Smooth muscle cell (in vitro differentiated cells): ENCODE measurements at regions not wholly inside any gene's neighbourhood (a gene's known extent, or its start where the extent isn't known, plus 50 kb on each side); places are given as distances from the start of the nearest gene placed in this dataset.

ENCODE experiments used
- DNase-seq: peaks from one replicate; lab custom pipeline; 2025; ENCODE audit not compliant: unreplicated experiment; lab: John Stamatoyannopoulos, UW
- H2AFZ ChIP-seq: fragments of 200-600 bp; sonication (generic); 2 replicates; pipeline ENCODE4 v1.6.0; 2016; ENCODE audit warnings: antibody characterized with exemption, low read depth, mild to moderate bottlenecking
- H3F3A ChIP-seq: fragments of 200-600 bp; sonication (generic); 2 replicates; pipeline ENCODE4 v1.6.0; 2017; ENCODE audit warnings: antibody characterized with exemption, low read depth
- H3K27ac ChIP-seq: fragments of 200-600 bp; sonication (generic); 2 replicates; pipeline ENCODE4 v1.5.1; 2016; ENCODE audit warnings: low read depth, mild to moderate bottlenecking
- H3K27me3 ChIP-seq: fragments of 200-600 bp; sonication (generic); 2 replicates; pipeline ENCODE4 v1.6.1; 2016; ENCODE audit warnings: low read depth, mild to moderate bottlenecking
- H3K36me3 ChIP-seq: fragments of 200-600 bp; sonication (generic); 2 replicates; pipeline ENCODE4 v1.5.1; 2016; ENCODE audit warnings: low read depth
- H3K4me1 ChIP-seq: fragments of 200-600 bp; sonication (generic); 2 replicates; pipeline ENCODE4 v1.5.1; 2016; ENCODE audit warnings: low read depth
- H3K4me2 ChIP-seq: fragments of 200-600 bp; sonication (generic); 2 replicates; pipeline ENCODE4 v1.6.0; 2016; ENCODE audit warnings: mild to moderate bottlenecking
- H3K4me3 ChIP-seq: fragments of 200-600 bp; sonication (generic); 2 replicates; pipeline ENCODE4 v1.5.1; 2016; ENCODE audit warnings: mild to moderate bottlenecking
- H3K79me2 ChIP-seq: fragments of 200-600 bp; sonication (generic); 2 replicates; pipeline ENCODE4 v1.6.0; 2016; ENCODE audit warnings: low read depth, mild to moderate bottlenecking
- H3K9ac ChIP-seq: fragments of 200-600 bp; sonication (generic); 2 replicates; pipeline ENCODE4 v1.6.0; 2016; ENCODE audit warnings: low read depth
- H3K9me3 ChIP-seq: fragments of 200-600 bp; sonication (generic); replicated peaks from 2 replicates; pipeline ENCODE4 v1.5.1; 2016; ENCODE audit warnings: low read depth
- H4K20me1 ChIP-seq: fragments of 200-600 bp; sonication (generic); 2 replicates; pipeline ENCODE4 v1.6.0; 2016; ENCODE audit warnings: low read depth
- CTCF ChIP-seq: fragments of 200-600 bp; sonication (generic); IDR thresholded peaks from 2 replicates; pipeline ENCODE4 v1.5.1; 2017; ENCODE audit warnings: borderline replicate concordance, mild to moderate bottlenecking, antibody characterized with exemption; ENCODE audit not compliant: insufficient read depth, poor library complexity, severe bottlenecking
- WGBS: methylation state at CpG from one replicate; pipeline ENCODE4 v1.1.7; 2016; ENCODE audit warnings: low lambda C conversion rate; 5-methylcytosine and 5-hydroxymethylcytosine counted together

- 97% methylated on average over 1 of the region's 1 CpG for WGBS
Measured at GRCh38 chr6:4638641-4639040, 137.6 kb upstream of the CDYL start.

GRCh38 chr6:4637691-4638433, 138.3 kb upstream of the CDYL start:
- H4K20me1 ChIP-seq: no peaks in the 10 kb centered on the region
- WGBS: 91% methylated on average over 5 of the region's 5 CpGs
- H3K36me3 ChIP-seq: no peaks in the 10 kb centered on the region
- H3K27me3 ChIP-seq: no peaks in the 10 kb centered on the region
- H3K4me3 ChIP-seq: no peak overlapping the region
- H3K9me3 ChIP-seq: no peaks in the 10 kb centered on the region
- no peaks in the 10 kb centered on the region for H3F3A ChIP-seq
- no peak for TF ChIP-seq CTCF
- H2AFZ ChIP-seq: no peak overlapping the region
- H3K9ac ChIP-seq: no peak overlapping the region
- no peak overlapping the region for H3K4me2 ChIP-seq
- H3K27ac ChIP-seq: peak overlapping the region; percentile 42
- no peak for DNase-seq
- no peaks in the 10 kb centered on the region for H3K79me2 ChIP-seq
- H3K4me1 ChIP-seq: no peaks in the 10 kb centered on the region

More at GRCh38 chr6:4638641-4639040, 137.6 kb upstream of the CDYL start:
- H3F3A ChIP-seq: no peaks in the 10 kb centered on the region
- H3K27ac ChIP-seq: no peak overlapping the region
- no peak overlapping the region for H2AFZ ChIP-seq
- H3K36me3 ChIP-seq: no peaks in the 10 kb centered on the region
- no peaks in the 10 kb centered on the region for H4K20me1 ChIP-seq
- no peak for TF ChIP-seq CTCF
- no peaks in the 10 kb centered on the region for H3K9me3 ChIP-seq
- no peak for DNase-seq
- H3K79me2 ChIP-seq: no peaks in the 10 kb centered on the region
- no peak overlapping the region for H3K9ac ChIP-seq
- H3K4me1 ChIP-seq: no peaks in the 10 kb centered on the region
- H3K4me3 ChIP-seq: no peak overlapping the region
- H3K4me2 ChIP-seq: no peak overlapping the region
- no peaks in the 10 kb centered on the region for H3K27me3 ChIP-seq

- no peak overlapping the region for H2AFZ ChIP-seq
- DNase-seq: no peak
- WGBS: 88% methylated on average over 2 of the region's 2 CpGs
- H3K4me3 ChIP-seq: no peak overlapping the region
- H3K36me3 ChIP-seq: no peaks in the 10 kb centered on the region
- no peaks in the 10 kb centered on the region for H3K4me1 ChIP-seq
- H3K9ac ChIP-seq: no peak overlapping the region
- no peaks in the 10 kb centered on the region for H4K20me1 ChIP-seq
- H3K27me3 ChIP-seq: no peaks in the 10 kb centered on the region
- H3K4me2 ChIP-seq: no peak overlapping the region
- H3K79me2 ChIP-seq: no peaks in the 10 kb centered on the region
- TF ChIP-seq CTCF: no peak
- no peak overlapping the region for H3K27ac ChIP-seq
- H3F3A ChIP-seq: no peaks in the 10 kb centered on the region
- H3K9me3 ChIP-seq: no peaks in the 10 kb centered on the region
Measured at GRCh38 chr6:4636881-4637224, 139.4 kb upstream of the CDYL start.
